ENCODE measurements at regions not wholly inside any gene's neighbourhood (a gene's known extent, or its start where the extent isn't known, plus 50 kb on each side); places are given as distances from the start of the nearest gene placed in this dataset.

DNA sequence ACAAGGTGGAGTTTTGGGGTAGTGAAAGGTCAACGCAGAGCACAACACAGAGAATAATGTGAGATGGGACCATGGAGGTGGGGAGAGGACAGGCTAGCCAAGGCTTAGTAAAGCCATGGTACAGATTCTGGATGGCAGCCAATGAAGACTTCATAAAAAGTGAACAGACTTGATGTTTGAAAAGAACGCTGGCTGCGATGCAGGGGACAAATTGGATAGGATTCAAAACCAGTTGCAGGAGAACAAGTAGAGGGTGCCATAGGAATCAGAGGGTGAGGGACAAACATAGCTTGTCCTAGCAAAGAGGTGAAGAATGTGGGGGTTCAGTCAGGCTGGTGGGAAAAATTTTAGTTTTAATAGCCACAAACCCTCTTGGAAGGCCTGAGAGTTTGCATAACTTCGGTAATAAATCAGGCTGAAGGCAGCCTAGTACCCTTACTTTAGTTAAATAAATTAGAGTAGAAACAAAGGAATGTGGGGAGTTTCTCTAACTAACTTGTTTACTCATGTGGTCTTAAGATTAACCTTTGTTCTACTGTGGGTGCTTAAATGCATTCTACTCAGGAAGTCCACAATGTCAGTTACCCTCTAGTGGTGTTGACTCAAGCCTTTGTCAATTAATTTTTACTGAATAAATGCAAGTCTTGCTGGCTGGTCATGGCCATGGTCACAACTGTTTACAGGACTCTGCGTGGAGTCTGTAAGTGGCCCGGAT is 216.4 kb downstream of the C6orf118 start:
- no peaks in the 10 kb centered on the region for H3K27me3 ChIP-seq (ENCODE audit: insufficient read depth, low read length)
- peaks cover 6% of the 10 kb centered on the region for H3K9me3 ChIP-seq (ENCODE audit: low read length)
- no peak overlapping the region for H2AFZ ChIP-seq (ENCODE audit: low read depth, low read length)
- H3K4me3 ChIP-seq (ENCODE audit: low read length) = no peak overlapping the region
- peaks cover 8% of the 10 kb centered on the region for H3K4me1 ChIP-seq (ENCODE audit: insufficient read depth, low read length)
- no peaks in the 10 kb centered on the region for H3K36me3 ChIP-seq (ENCODE audit: insufficient read depth, low read length)

DNA sequence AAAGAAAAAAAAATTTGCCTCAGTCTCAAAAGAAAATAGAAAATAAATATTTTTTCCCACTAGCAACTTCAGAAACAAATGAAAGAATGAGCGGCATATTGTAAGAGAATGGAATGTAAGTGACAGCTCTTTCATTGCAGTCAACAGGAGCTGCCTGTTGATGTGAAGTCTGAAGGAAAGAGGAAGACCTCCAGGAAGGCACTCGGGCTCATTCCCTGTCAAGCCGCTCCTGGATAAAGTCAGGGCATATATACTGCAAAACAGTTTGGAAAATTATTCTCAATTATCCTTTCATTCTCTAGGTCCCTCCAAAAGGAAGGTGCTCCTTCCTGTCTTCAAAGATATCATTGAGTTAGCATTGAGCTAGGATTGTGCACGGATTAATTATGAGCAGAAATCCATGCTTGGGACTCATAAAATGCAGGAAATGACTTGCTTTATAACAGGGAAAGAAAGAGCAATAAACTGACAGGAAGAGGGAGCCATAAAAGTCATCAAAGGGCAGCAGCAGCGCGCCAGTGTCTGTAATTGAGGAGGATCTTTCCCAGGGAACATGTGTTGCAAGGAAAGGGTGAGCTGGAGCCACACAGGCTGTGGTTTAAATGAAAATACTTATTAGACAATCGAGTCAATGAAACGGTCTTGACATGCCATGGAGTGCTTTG is 218.2 kb downstream of the C6orf118 start:
- Histone ChIP-seq H2AFZ (ENCODE audit: low read depth, low read length) (no peak overlapping the region), H3K9me3 (ENCODE audit: low read length) (peaks cover 5% of the 10 kb centered on the region), H3K4me3 (ENCODE audit: low read length) (no peak overlapping the region), H3K4me1 (ENCODE audit: insufficient read depth, low read length) (peaks cover 8% of the 10 kb centered on the region), H3K27me3 (ENCODE audit: insufficient read depth, low read length) (no peaks in the 10 kb centered on the region), H3K36me3 (ENCODE audit: insufficient read depth, low read length) (no peaks in the 10 kb centered on the region)

GRCh38 chr6:165090242-165090641 is 219.2 kb downstream of the C6orf118 start:
- Histone ChIP-seq H3K36me3 (ENCODE audit: insufficient read depth, low read length) (no peaks in the 10 kb centered on the region), H3K4me3 (ENCODE audit: low read length) (no peak overlapping the region), H3K4me1 (ENCODE audit: insufficient read depth, low read length) (peaks cover 8% of the 10 kb centered on the region), H3K9me3 (ENCODE audit: low read length) (no peaks in the 10 kb centered on the region), H3K27me3 (ENCODE audit: insufficient read depth, low read length) (no peaks in the 10 kb centered on the region), H2AFZ (ENCODE audit: low read depth, low read length) (no peak overlapping the region)

- Histone ChIP-seq H3K36me3 (ENCODE audit: insufficient read depth, low read length) (no peaks in the 10 kb centered on the region), H2AFZ (ENCODE audit: low read depth, low read length) (no peak overlapping the region), H3K4me1 (ENCODE audit: insufficient read depth, low read length) (peaks cover 8% of the 10 kb centered on the region), H3K4me3 (ENCODE audit: low read length) (no peak overlapping the region), H3K27me3 (ENCODE audit: insufficient read depth, low read length) (no peaks in the 10 kb centered on the region), H3K9me3 (ENCODE audit: low read length) (no peaks in the 10 kb centered on the region)
Measured at GRCh38 chr6:165086814-165087213, 222.6 kb downstream of the C6orf118 start.

DNA sequence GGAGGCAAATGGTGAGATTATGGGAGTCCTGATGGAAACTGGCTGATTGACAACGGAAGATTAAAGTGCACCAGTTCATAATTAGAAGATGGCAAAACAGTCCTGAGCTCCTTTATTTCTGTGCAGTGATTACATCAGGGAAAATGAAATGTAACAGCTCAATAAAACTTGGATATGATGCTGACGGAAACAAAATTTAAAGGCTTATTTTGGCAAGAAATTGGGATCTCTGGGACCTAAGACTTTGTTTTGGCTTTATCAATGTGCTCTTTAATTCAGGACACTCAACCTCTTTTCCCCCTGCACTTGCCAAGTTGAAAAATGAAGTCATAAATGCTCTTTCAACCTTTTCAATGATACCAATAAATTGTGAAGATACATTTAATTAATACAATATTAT is 226.8 kb downstream of the C6orf118 start:
- Histone ChIP-seq H2AFZ (ENCODE audit: low read depth, low read length) (no peak overlapping the region), H3K4me1 (ENCODE audit: insufficient read depth, low read length) (no peaks in the 10 kb centered on the region), H3K4me3 (ENCODE audit: low read length) (no peak overlapping the region), H3K36me3 (ENCODE audit: insufficient read depth, low read length) (no peaks in the 10 kb centered on the region), H3K27me3 (ENCODE audit: insufficient read depth, low read length) (no peaks in the 10 kb centered on the region), H3K9me3 (ENCODE audit: low read length) (no peaks in the 10 kb centered on the region)

DNA sequence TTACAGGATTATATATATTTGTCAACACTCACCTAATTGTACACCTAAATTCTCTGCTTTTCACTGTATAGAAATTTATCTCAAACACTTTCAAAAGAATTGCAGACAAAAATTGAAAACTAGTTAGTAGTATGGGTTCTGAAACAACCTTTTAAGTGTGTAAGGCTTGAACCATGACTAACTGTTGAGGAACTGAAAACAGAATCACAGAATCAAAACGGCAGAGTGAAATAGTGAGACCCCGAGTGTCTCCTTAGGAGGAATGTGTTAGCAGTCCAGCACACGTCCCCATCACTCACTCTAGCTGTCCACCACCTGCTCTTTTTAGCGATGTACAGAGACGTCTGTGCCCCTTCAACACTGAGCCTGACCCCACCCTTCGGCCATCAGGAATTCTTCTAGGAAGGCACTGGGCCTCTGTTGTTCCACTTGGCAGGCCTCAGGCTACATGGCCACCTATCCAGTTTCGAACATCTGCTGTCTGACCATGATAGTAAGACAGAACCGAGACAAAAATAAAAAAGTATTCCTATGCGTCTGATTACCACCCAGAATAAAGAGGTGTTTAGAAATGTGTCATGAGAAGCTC is 227.4 kb downstream of the C6orf118 start:
- Histone ChIP-seq H2AFZ (ENCODE audit: low read depth, low read length) (no peak overlapping the region), H3K4me1 (ENCODE audit: insufficient read depth, low read length) (no peaks in the 10 kb centered on the region), H3K9me3 (ENCODE audit: low read length) (no peaks in the 10 kb centered on the region), H3K27me3 (ENCODE audit: insufficient read depth, low read length) (no peaks in the 10 kb centered on the region), H3K36me3 (ENCODE audit: insufficient read depth, low read length) (no peaks in the 10 kb centered on the region), H3K4me3 (ENCODE audit: low read length) (no peak overlapping the region)

DNA sequence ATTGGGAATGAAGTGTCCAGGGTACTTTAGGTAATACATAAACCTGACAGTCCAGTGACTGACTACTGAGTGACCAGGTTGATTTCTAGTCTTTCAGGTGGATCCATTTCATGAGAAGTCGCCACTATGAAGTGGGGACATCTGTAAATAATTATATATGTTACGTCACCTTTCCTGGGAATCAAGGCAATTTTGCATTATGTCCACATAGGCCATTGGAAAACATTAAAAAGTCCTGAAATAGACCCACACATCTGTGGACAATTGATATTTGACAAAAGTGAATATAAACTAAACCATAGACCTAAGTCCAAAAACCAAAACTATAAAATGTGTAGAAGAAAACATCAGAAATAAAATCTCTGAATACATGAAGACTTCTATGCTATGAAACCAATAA is 231.5 kb downstream of the C6orf118 start:
- H3K4me1 ChIP-seq (ENCODE audit: insufficient read depth, low read length) = no peaks in the 10 kb centered on the region
- H3K4me3 ChIP-seq (ENCODE audit: low read length) = no peak overlapping the region
- no peak overlapping the region for H2AFZ ChIP-seq (ENCODE audit: low read depth, low read length)
- H3K9me3 ChIP-seq (ENCODE audit: low read length) = no peaks in the 10 kb centered on the region
- no peaks in the 10 kb centered on the region for H3K27me3 ChIP-seq (ENCODE audit: insufficient read depth, low read length)
- no peaks in the 10 kb centered on the region for H3K36me3 ChIP-seq (ENCODE audit: insufficient read depth, low read length)

DNA sequence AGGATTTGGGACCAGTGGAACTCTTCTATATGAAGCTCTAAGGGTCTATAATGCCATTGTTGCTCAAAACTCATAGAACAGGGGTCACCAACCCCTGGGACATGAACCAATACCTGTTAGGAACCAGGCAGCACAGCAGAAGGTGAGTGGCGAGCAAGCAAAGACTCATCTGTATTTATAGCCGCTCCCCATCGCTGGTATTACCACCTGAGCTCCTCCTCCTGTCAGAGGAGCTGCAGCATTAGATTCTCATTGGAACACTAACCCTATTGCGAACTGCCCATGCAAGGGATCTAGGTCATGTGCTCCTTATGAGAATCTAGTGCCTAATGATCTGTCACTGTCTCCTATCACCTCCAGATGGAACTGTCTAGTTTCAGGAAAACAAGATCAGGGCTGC is 237.5 kb downstream of the C6orf118 start:
- no peak overlapping the region for H2AFZ ChIP-seq (ENCODE audit: low read depth, low read length)
- H3K4me3 ChIP-seq (ENCODE audit: low read length) = no peak overlapping the region
- no peaks in the 10 kb centered on the region for H3K27me3 ChIP-seq (ENCODE audit: insufficient read depth, low read length)
- H3K36me3 ChIP-seq (ENCODE audit: insufficient read depth, low read length) = no peaks in the 10 kb centered on the region
- H3K4me1 ChIP-seq (ENCODE audit: insufficient read depth, low read length) = no peaks in the 10 kb centered on the region
- peaks cover 3% of the 10 kb centered on the region for H3K9me3 ChIP-seq (ENCODE audit: low read length)

DNA sequence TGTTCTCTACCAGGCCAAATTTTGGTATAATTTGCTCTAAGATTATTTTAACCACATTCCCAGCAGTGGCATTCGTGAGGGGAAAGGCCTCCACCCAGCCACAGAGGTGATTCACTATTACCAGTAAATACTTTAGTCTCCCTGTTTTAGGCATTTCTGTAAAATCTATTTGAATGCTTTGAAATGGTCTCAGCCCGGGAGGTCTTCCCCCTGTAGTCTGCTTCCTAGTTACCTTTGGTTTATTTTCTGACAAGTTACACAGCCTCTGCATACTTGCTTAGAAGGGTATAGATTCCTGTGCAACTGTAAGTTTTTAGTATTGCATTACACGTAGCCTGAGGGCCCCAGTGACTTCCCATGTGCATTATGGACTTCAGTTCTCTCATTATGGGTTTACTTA is 248.7 kb downstream of the C6orf118 start:
- Histone ChIP-seq H3K27me3 (ENCODE audit: insufficient read depth, low read length) (no peaks in the 10 kb centered on the region), H3K4me3 (ENCODE audit: low read length) (no peak overlapping the region), H3K36me3 (ENCODE audit: insufficient read depth, low read length) (no peaks in the 10 kb centered on the region), H3K9me3 (ENCODE audit: low read length) (no peaks in the 10 kb centered on the region), H3K4me1 (ENCODE audit: insufficient read depth, low read length) (no peaks in the 10 kb centered on the region), H2AFZ (ENCODE audit: low read depth, low read length) (no peak overlapping the region)

GRCh38 chr6:165059032-165059431 is 250.4 kb downstream of the C6orf118 start:
- Histone ChIP-seq H3K27me3 (ENCODE audit: insufficient read depth, low read length) (no peaks in the 10 kb centered on the region), H3K4me1 (ENCODE audit: insufficient read depth, low read length) (no peaks in the 10 kb centered on the region), H2AFZ (ENCODE audit: low read depth, low read length) (no peak overlapping the region), H3K9me3 (ENCODE audit: low read length) (no peaks in the 10 kb centered on the region), H3K4me3 (ENCODE audit: low read length) (no peak overlapping the region), H3K36me3 (ENCODE audit: insufficient read depth, low read length) (no peaks in the 10 kb centered on the region)

DNA sequence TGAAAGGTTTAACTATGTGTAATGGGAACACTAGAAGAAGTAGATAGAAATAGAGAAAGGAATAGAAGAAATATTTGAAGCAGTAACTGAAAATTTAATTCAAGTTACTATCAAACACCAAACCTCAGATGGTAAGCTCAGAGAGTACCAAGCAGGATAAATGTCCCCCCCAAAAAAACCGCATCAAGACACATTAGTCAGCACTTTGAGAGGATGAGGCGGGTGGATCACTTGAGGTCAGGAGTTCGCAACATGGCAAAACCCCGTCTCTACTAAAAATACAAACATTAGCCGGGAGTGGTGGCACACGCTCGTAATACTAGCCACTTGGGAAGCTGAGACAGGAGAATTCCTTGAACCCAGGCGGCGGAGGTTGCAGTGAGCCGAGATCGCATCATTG is 253.1 kb downstream of the C6orf118 start:
- no peak overlapping the region for H2AFZ ChIP-seq (ENCODE audit: low read depth, low read length)
- H3K9me3 ChIP-seq (ENCODE audit: low read length) = peaks cover 2% of the 10 kb centered on the region
- no peaks in the 10 kb centered on the region for H3K4me1 ChIP-seq (ENCODE audit: insufficient read depth, low read length)
- H3K36me3 ChIP-seq (ENCODE audit: insufficient read depth, low read length) = no peaks in the 10 kb centered on the region
- no peaks in the 10 kb centered on the region for H3K27me3 ChIP-seq (ENCODE audit: insufficient read depth, low read length)
- H3K4me3 ChIP-seq (ENCODE audit: low read length) = no peak overlapping the region

- Histone ChIP-seq H3K36me3 (ENCODE audit: insufficient read depth, low read length) (no peaks in the 10 kb centered on the region), H2AFZ (ENCODE audit: low read depth, low read length) (no peak overlapping the region), H3K4me3 (ENCODE audit: low read length) (no peak overlapping the region), H3K4me1 (ENCODE audit: insufficient read depth, low read length) (no peaks in the 10 kb centered on the region), H3K9me3 (ENCODE audit: low read length) (peaks cover 2% of the 10 kb centered on the region), H3K27me3 (ENCODE audit: insufficient read depth, low read length) (no peaks in the 10 kb centered on the region)
Measured at GRCh38 chr6:165055231-165055630, 254.2 kb downstream of the C6orf118 start.

- Histone ChIP-seq H3K9me3 (ENCODE audit: low read length) (peaks cover 5% of the 10 kb centered on the region), H3K36me3 (ENCODE audit: insufficient read depth, low read length) (no peaks in the 10 kb centered on the region), H3K4me1 (ENCODE audit: insufficient read depth, low read length) (no peaks in the 10 kb centered on the region), H2AFZ (ENCODE audit: low read depth, low read length) (no peak overlapping the region), H3K27me3 (ENCODE audit: insufficient read depth, low read length) (no peaks in the 10 kb centered on the region), H3K4me3 (ENCODE audit: low read length) (no peak overlapping the region)
Measured at GRCh38 chr6:165052561-165053480, 256.6 kb downstream of the C6orf118 start.

Data from neuron (in vitro differentiated cells).